ENCODE measurements at regions not wholly inside any gene's neighbourhood (a gene's known extent, or its start where the extent isn't known, plus 50 kb on each side); places are given as distances from the start of the nearest gene placed in this dataset.
A peak's percentile ranks its signal among the peaks of the same experiment; 100 is the strongest.
"Not testable (repeated sequence)": the region's sequence is repeated elsewhere in the genome, so short reads cannot be mapped to it uniquely, and the experiment has no call there.

GRCh38 chr12:65742018-65743010, 82.0 kb upstream of the HMGA2 start:
- ATAC-seq (no peak), DNase-seq (no peak)
- peaks cover 9% of the 10 kb centered on the region for H3K4me1 Mint-ChIP-seq
- no peaks in the 10 kb centered on the region for H3K9me3 Mint-ChIP-seq (ENCODE audit: low read depth)
- H3K27me3 Mint-ChIP-seq, result peaks cover 25% of the 10 kb centered on the region
- peaks cover 1% of the 10 kb centered on the region for H3K36me3 Mint-ChIP-seq
- H3K27ac Mint-ChIP-seq, result no peak overlapping the region
- CTCF ChIA-PET, result no interaction called here
- peak overlapping the region; percentile 64 for H3K4me3 Mint-ChIP-seq

GRCh38 chr12:65744236-65744840, 79.9 kb upstream of the HMGA2 start:
- H3K9me3 Mint-ChIP-seq (ENCODE audit: low read depth), result not testable (repeated sequence)

GRCh38 chr12:65747338-65747737, 76.9 kb upstream of the HMGA2 start:
- Mint-ChIP-seq H3K4me1 (no peaks in the 10 kb centered on the region), H3K27ac (no peak overlapping the region), H3K36me3 (peaks cover 1% of the 10 kb centered on the region), H3K27me3 (peaks cover 8% of the 10 kb centered on the region), H3K4me3 (no peak overlapping the region), H3K9me3 (ENCODE audit: low read depth) (no peaks in the 10 kb centered on the region)
- ATAC-seq (no peak), DNase-seq (no peak)
- CTCF ChIA-PET, result no interaction called here

More at GRCh38 chr12:65744236-65744840, 79.9 kb upstream of the HMGA2 start:
- H3K27me3 Mint-ChIP-seq, result peaks cover 25% of the 10 kb centered on the region
- H3K4me1 Mint-ChIP-seq, H3K36me3 Mint-ChIP-seq, CTCF ChIA-PET, DNase-seq, H3K4me3 Mint-ChIP-seq, H3K27ac Mint-ChIP-seq, ATAC-seq: not testable (repeated sequence)

GRCh38 chr12:65748332-65748731, 76.0 kb upstream of the HMGA2 start:
- DNase-seq, result no peak
- CTCF ChIA-PET, result no interaction called here
- Mint-ChIP-seq H3K4me3 (no peak overlapping the region), H3K27ac (no peak overlapping the region), H3K4me1 (no peaks in the 10 kb centered on the region), H3K9me3 (ENCODE audit: low read depth) (no peaks in the 10 kb centered on the region), H3K27me3 (no peaks in the 10 kb centered on the region), H3K36me3 (no peaks in the 10 kb centered on the region)
- no peak for ATAC-seq

GRCh38 chr12:65754290-65754689, 70.0 kb upstream of the HMGA2 start:
- Mint-ChIP-seq H3K4me3 (no peak overlapping the region), H3K27ac (no peak overlapping the region), H3K9me3 (ENCODE audit: low read depth) (no peaks in the 10 kb centered on the region), H3K27me3 (peaks cover 18% of the 10 kb centered on the region), H3K36me3 (no peaks in the 10 kb centered on the region), H3K4me1 (peaks cover 12% of the 10 kb centered on the region)
- CTCF ChIA-PET, result no interaction called here
- no peak for DNase-seq
- no peak for ATAC-seq

- ATAC-seq, result no peak
- Mint-ChIP-seq H3K4me3 (no peak overlapping the region), H3K27me3 (peaks cover 18% of the 10 kb centered on the region), H3K27ac (no peak overlapping the region), H3K9me3 (ENCODE audit: low read depth) (no peaks in the 10 kb centered on the region), H3K4me1 (peaks cover 12% of the 10 kb centered on the region), H3K36me3 (no peaks in the 10 kb centered on the region)
- CTCF ChIA-PET, result no interaction called here
- no peak for DNase-seq
Observed at GRCh38 chr12:65754744-65755595, 69.3 kb upstream of the HMGA2 start.

GRCh38 chr12:65755596-65755978, 68.7 kb upstream of the HMGA2 start:
- no peaks in the 10 kb centered on the region for H3K36me3 Mint-ChIP-seq
- no peak overlapping the region for H3K4me3 Mint-ChIP-seq
- DNase-seq (no peak), ATAC-seq (no peak)
- no peak overlapping the region for H3K27ac Mint-ChIP-seq
- peaks cover 20% of the 10 kb centered on the region for H3K27me3 Mint-ChIP-seq
- CTCF ChIA-PET, result no interaction called here
- peaks cover 12% of the 10 kb centered on the region for H3K4me1 Mint-ChIP-seq
- H3K9me3 Mint-ChIP-seq (ENCODE audit: low read depth), result no peaks in the 10 kb centered on the region

- Mint-ChIP-seq H3K4me3 (no peak overlapping the region), H3K27me3 (peaks cover 20% of the 10 kb centered on the region), H3K4me1 (peaks cover 12% of the 10 kb centered on the region), H3K9me3 (ENCODE audit: low read depth) (no peaks in the 10 kb centered on the region), H3K36me3 (no peaks in the 10 kb centered on the region), H3K27ac (no peak overlapping the region)
- CTCF ChIA-PET, result no interaction called here
- ATAC-seq, result no peak
- DNase-seq, result no peak
Observed at GRCh38 chr12:65756267-65756666, 68.0 kb upstream of the HMGA2 start.

GRCh38 chr12:65756956-65757511, 67.2 kb upstream of the HMGA2 start:
- peak; percentile 63 for ATAC-seq
- peak; percentile 45 for DNase-seq
- peaks cover 20% of the 10 kb centered on the region for H3K27me3 Mint-ChIP-seq
- H3K9me3 Mint-ChIP-seq (ENCODE audit: low read depth), result no peaks in the 10 kb centered on the region
- CTCF ChIA-PET, result interaction anchor here (1.0 kb wide), 1 partner anchor 33 kb away, joined by 3 read pairs; no protein-coding TSS in a partner anchor
- H3K4me3 Mint-ChIP-seq, result no peak overlapping the region
- H3K36me3 Mint-ChIP-seq, result no peaks in the 10 kb centered on the region
- peaks cover 12% of the 10 kb centered on the region for H3K4me1 Mint-ChIP-seq
- H3K27ac Mint-ChIP-seq, result no peak overlapping the region

- H3K36me3 Mint-ChIP-seq, result no peaks in the 10 kb centered on the region
- CTCF ChIA-PET, result no interaction called here
Observed at GRCh38 chr12:65758401-65758800, 65.9 kb upstream of the HMGA2 start.

GRCh38 chr12:65759735-65760134, 64.5 kb upstream of the HMGA2 start:
- CTCF ChIA-PET, result no interaction called here
- no peak for DNase-seq

More at GRCh38 chr12:65758401-65758800, 65.9 kb upstream of the HMGA2 start:
- peaks cover 12% of the 10 kb centered on the region for H3K4me1 Mint-ChIP-seq
- H3K27me3 Mint-ChIP-seq, result peaks cover 20% of the 10 kb centered on the region
- H3K27ac Mint-ChIP-seq, result no peak overlapping the region
- H3K9me3 Mint-ChIP-seq (ENCODE audit: low read depth), result no peaks in the 10 kb centered on the region
- DNase-seq (no peak), ATAC-seq (no peak)
- no peak overlapping the region for H3K4me3 Mint-ChIP-seq

GRCh38 chr12:65761301-65761700, 63.0 kb upstream of the HMGA2 start:
- Mint-ChIP-seq H3K4me3 (no peak overlapping the region), H3K9me3 (ENCODE audit: low read depth) (no peaks in the 10 kb centered on the region), H3K4me1 (peaks cover 12% of the 10 kb centered on the region), H3K36me3 (no peaks in the 10 kb centered on the region), H3K27ac (no peak overlapping the region), H3K27me3 (peaks cover 3% of the 10 kb centered on the region)
- DNase-seq, result no peak
- CTCF ChIA-PET, result no interaction called here
- ATAC-seq, result no peak

More at GRCh38 chr12:65759735-65760134, 64.5 kb upstream of the HMGA2 start:
- no peak for ATAC-seq
- no peak overlapping the region for H3K4me3 Mint-ChIP-seq
- H3K9me3 Mint-ChIP-seq (ENCODE audit: low read depth), result no peaks in the 10 kb centered on the region
- peaks cover 12% of the 10 kb centered on the region for H3K4me1 Mint-ChIP-seq
- H3K27ac Mint-ChIP-seq, result no peak overlapping the region
- H3K36me3 Mint-ChIP-seq, result no peaks in the 10 kb centered on the region
- H3K27me3 Mint-ChIP-seq, result peaks cover 16% of the 10 kb centered on the region

- H3K27me3 Mint-ChIP-seq, result peaks cover 3% of the 10 kb centered on the region
- no peaks in the 10 kb centered on the region for H3K9me3 Mint-ChIP-seq (ENCODE audit: low read depth)
- H3K36me3 Mint-ChIP-seq, result no peaks in the 10 kb centered on the region
- no peak overlapping the region for H3K27ac Mint-ChIP-seq
- no peaks in the 10 kb centered on the region for H3K4me1 Mint-ChIP-seq
- no peak overlapping the region for H3K4me3 Mint-ChIP-seq
- DNase-seq, result no peak
- CTCF ChIA-PET, result no interaction called here
- no peak for ATAC-seq
Observed at GRCh38 chr12:65764325-65764724, 60.0 kb upstream of the HMGA2 start.

All from activated CD8-positive, alpha-beta memory T cell treated with anti-CD3 and anti-CD28 coated beads, Interleukin-2, amount 10 ng/mL, durations not matched to agents 7 days and 5 days (primary cell).